Progenitor cell of endocrine pancreas (in vitro differentiated cells): ENCODE measurements at regions not wholly inside any gene's neighbourhood (a gene's known extent, or its start where the extent isn't known, plus 50 kb on each side); places are given as distances from the start of the nearest gene placed in this dataset.

Experiments used
- DNase-seq: peaks from one replicate; pipeline ENCODE4 v3.0.0; 2021; ENCODE audit warnings: low spot score; ENCODE audit not compliant: unreplicated experiment
- H3K27ac Mint-ChIP-seq: 2 replicates; pipeline ENCODE4 v1.8.0; 2021; ENCODE audit warnings: mild to moderate bottlenecking, moderate library complexity, mixed read lengths
- H3K27me3 Mint-ChIP-seq: 2 replicates; pipeline ENCODE4 v1.8.0; 2021; ENCODE audit warnings: mixed read lengths
- H3K36me3 Mint-ChIP-seq: 2 replicates; pipeline ENCODE4 v1.8.0; 2022; ENCODE audit warnings: mixed read lengths; ENCODE audit not compliant: insufficient read depth
- H3K4me1 Mint-ChIP-seq: 2 replicates; pipeline ENCODE4 v1.8.0; 2021; ENCODE audit warnings: low read depth, mixed read lengths
- H3K4me3 Mint-ChIP-seq: 2 replicates; pipeline ENCODE4 v1.8.0; 2021; ENCODE audit warnings: low read depth, mild to moderate bottlenecking, moderate library complexity, mixed read lengths
- H3K9me3 Mint-ChIP-seq: 2 replicates; pipeline ENCODE4 v1.8.0; 2021; ENCODE audit warnings: low read depth, mixed read lengths
- CTCF ChIP-seq: fragments of 200-600 bp; sonication (generic); IDR thresholded peaks from one replicate; pipeline ENCODE4 v1.5.0; 2021; ENCODE audit warnings: antibody characterized with exemption, mild to moderate bottlenecking; ENCODE audit not compliant: unreplicated experiment

GRCh38 chr4:124177647-124178425 lies 534.7 kb downstream of the ANKRD50 start:
- H3K36me3 Mint-ChIP-seq, result no peaks in the 10 kb centered on the region
- H3K9me3 Mint-ChIP-seq, result no peaks in the 10 kb centered on the region
- DNase-seq, result no peak
- no peaks in the 10 kb centered on the region for H3K27me3 Mint-ChIP-seq
- H3K4me3 Mint-ChIP-seq, result no peak overlapping the region
- no peaks in the 10 kb centered on the region for H3K4me1 Mint-ChIP-seq
- no peak for TF ChIP-seq CTCF
- H3K27ac Mint-ChIP-seq, result no peak overlapping the region

- Mint-ChIP-seq H3K27ac (no peak overlapping the region), H3K4me1 (no peaks in the 10 kb centered on the region), H3K9me3 (no peaks in the 10 kb centered on the region), H3K27me3 (no peaks in the 10 kb centered on the region), H3K4me3 (no peak overlapping the region), H3K36me3 (no peaks in the 10 kb centered on the region)
- TF ChIP-seq CTCF, result no peak
- no peak for DNase-seq
Measured at GRCh38 chr4:124178449-124179021, 534.0 kb downstream of the ANKRD50 start.

GRCh38 chr4:124179506-124180186 lies 532.9 kb downstream of the ANKRD50 start:
- H3K4me1 Mint-ChIP-seq, result no peaks in the 10 kb centered on the region
- no peak overlapping the region for H3K4me3 Mint-ChIP-seq
- H3K27me3 Mint-ChIP-seq, result no peaks in the 10 kb centered on the region
- no peak for TF ChIP-seq CTCF
- H3K27ac Mint-ChIP-seq, result no peak overlapping the region
- no peaks in the 10 kb centered on the region for H3K9me3 Mint-ChIP-seq
- DNase-seq, result no peak
- H3K36me3 Mint-ChIP-seq, result no peaks in the 10 kb centered on the region

GRCh38 chr4:124181039-124181438 lies 531.5 kb downstream of the ANKRD50 start:
- no peak overlapping the region for H3K27ac Mint-ChIP-seq
- H3K27me3 Mint-ChIP-seq, result no peaks in the 10 kb centered on the region
- no peaks in the 10 kb centered on the region for H3K9me3 Mint-ChIP-seq
- H3K36me3 Mint-ChIP-seq, result no peaks in the 10 kb centered on the region
- H3K4me1 Mint-ChIP-seq, result no peaks in the 10 kb centered on the region
- DNase-seq, result no peak
- TF ChIP-seq CTCF, result no peak
- H3K4me3 Mint-ChIP-seq, result no peak overlapping the region

- Mint-ChIP-seq H3K36me3 (no peaks in the 10 kb centered on the region), H3K27me3 (no peaks in the 10 kb centered on the region), H3K27ac (no peak overlapping the region), H3K9me3 (no peaks in the 10 kb centered on the region), H3K4me1 (no peaks in the 10 kb centered on the region), H3K4me3 (no peak overlapping the region)
- DNase-seq, result no peak
- TF ChIP-seq CTCF, result no peak
Measured at GRCh38 chr4:124183231-124183630, 529.3 kb downstream of the ANKRD50 start.
